Neural cell (in vitro differentiated cells): ENCODE measurements at regions not wholly inside any gene's neighbourhood (a gene's known extent, or its start where the extent isn't known, plus 50 kb on each side); places are given as distances from the start of the nearest gene placed in this dataset.
A peak's percentile ranks its signal among the peaks of the same experiment; 100 is the strongest.

Source experiments
- H2AFZ ChIP-seq: fragments of 200-600, 300-800 bp; sonication (generic), shearing (Covaris generic); 2 replicates; pipeline ENCODE4 v1.6.0; 2014; ENCODE audit warnings: low read depth, mild to moderate bottlenecking, antibody characterized with exemption, low read length, moderate library complexity
- H3F3A ChIP-seq: fragments of 200-600 bp; shearing (Covaris generic); 2 replicates; pipeline ENCODE4 v1.6.1; 2016; ENCODE audit warnings: mild to moderate bottlenecking, moderate library complexity, mixed read lengths, antibody characterized with exemption, low read length; ENCODE audit not compliant: insufficient read depth, poor library complexity, severe bottlenecking
- H3K27ac ChIP-seq: fragments of 200-600, 300-800 bp; sonication (generic), shearing (Covaris generic); 2 replicates; pipeline ENCODE4 v1.5.1; 2014; ENCODE audit warnings: mild to moderate bottlenecking, low read length, moderate library complexity
- H3K27me3 ChIP-seq: fragments of 300-800, 200-600 bp; sonication (generic), shearing (Covaris generic); 2 replicates; pipeline ENCODE4 v1.6.0; 2014; ENCODE audit warnings: mild to moderate bottlenecking, low read depth, low read length, moderate library complexity; ENCODE audit not compliant: insufficient read depth
- H3K36me3 ChIP-seq: fragments of 300-800, 200-600 bp; sonication (generic), shearing (Covaris generic); 2 replicates; pipeline ENCODE4 v1.5.1; 2014; ENCODE audit warnings: mild to moderate bottlenecking, antibody characterized with exemption, low read length, moderate library complexity; ENCODE audit not compliant: insufficient read depth
- H3K4me2 ChIP-seq: fragments of 300-800, 200-600 bp; sonication (generic), shearing (Covaris generic); 2 replicates; pipeline ENCODE4 v1.6.0; 2014; ENCODE audit warnings: mild to moderate bottlenecking, low read length
- H3K4me3 ChIP-seq: fragments of 300-800, 200-600 bp; sonication (generic), shearing (Covaris generic); 2 replicates; pipeline ENCODE4 v1.5.1; 2014; ENCODE audit warnings: mild to moderate bottlenecking, low read length, moderate library complexity
- H3K79me2 ChIP-seq: fragments of 200-600 bp; shearing (Covaris generic); replicated peaks from 2 replicates; pipeline ENCODE4 v1.6.0; 2014; ENCODE audit warnings: mild to moderate bottlenecking, low read length, moderate library complexity; ENCODE audit not compliant: insufficient read depth
- H3K9ac ChIP-seq: fragments of 300-800, 200-600 bp; sonication (generic), shearing (Covaris generic); 2 replicates; pipeline ENCODE4 v1.6.1; 2016; ENCODE audit warnings: mild to moderate bottlenecking, low read length, mixed read lengths
- H3K9me2 ChIP-seq: fragments of 200-600 bp; shearing (Covaris generic); 2 replicates; pipeline ENCODE4 v1.6.1; 2016; ENCODE audit warnings: mild to moderate bottlenecking, low read length, mixed read lengths; ENCODE audit not compliant: insufficient read depth
- H3K9me3 ChIP-seq: fragments of 200-600, 300-800 bp; sonication (generic), shearing (Covaris generic); 2 replicates; pipeline ENCODE4 v1.6.1; 2016; ENCODE audit warnings: mild to moderate bottlenecking, mixed run types, low read length, moderate library complexity, mixed read lengths
- H4K20me1 ChIP-seq: fragments of 200-600 bp; shearing (Covaris generic); 2 replicates; pipeline ENCODE4 v1.6.1; 2016; ENCODE audit warnings: mild to moderate bottlenecking, mixed run types; ENCODE audit not compliant: insufficient read depth
- CTCF ChIP-seq: fragments of 450-650 bp; IDR thresholded peaks from 2 replicates; pipeline ENCODE4 v1.5.1; 2014; ENCODE audit warnings: antibody characterized with exemption, mild to moderate bottlenecking, moderate library complexity; ENCODE audit not compliant: poor library complexity, severe bottlenecking
- EP300 ChIP-seq: fragments of 450-650 bp; conservative IDR thresholded peaks from 2 replicates; pipeline ENCODE4 v1.6.1; 2014; ENCODE audit warnings: antibody characterized with exemption, mild to moderate bottlenecking, moderate library complexity; ENCODE audit not compliant: poor library complexity, severe bottlenecking
- EZH2 ChIP-seq: fragments of 200-600, 300-800 bp; shearing (Covaris generic), sonication (generic); IDR thresholded peaks from 2 replicates; pipeline ENCODE4 v1.6.1; 2014; ENCODE audit warnings: antibody characterized with exemption, low read length, borderline replicate concordance, mild to moderate bottlenecking; ENCODE audit not compliant: insufficient read depth, poor library complexity, severe bottlenecking
- MXI1 ChIP-seq: fragments of 450-650 bp; conservative IDR thresholded peaks from 2 replicates; pipeline ENCODE4 v1.6.1; 2014; ENCODE audit warnings: antibody characterized with exemption, mild to moderate bottlenecking; ENCODE audit not compliant: poor library complexity, severe bottlenecking
- POLR2AphosphoS5 ChIP-seq: IDR thresholded peaks from 2 replicates; pipeline ENCODE4 v1.6.1; 2012
- RAD21 ChIP-seq: fragments of 450-650 bp; conservative IDR thresholded peaks from 2 replicates; pipeline ENCODE4 v1.6.1; 2014; ENCODE audit warnings: antibody characterized with exemption, mild to moderate bottlenecking, moderate library complexity
- SMC3 ChIP-seq: fragments of 450-650 bp; conservative IDR thresholded peaks from 2 replicates; pipeline ENCODE4 v1.6.1; 2014; ENCODE audit warnings: antibody characterized with exemption, mild to moderate bottlenecking, moderate library complexity; ENCODE audit not compliant: poor library complexity
- TAF1 ChIP-seq: IDR thresholded peaks from 2 replicates; pipeline ENCODE4 v1.6.1; 2012; ENCODE audit warnings: low read depth
- TF ChIP-seq, protein P1 (sequence below): IDR thresholded peaks from 2 replicates; pipeline ENCODE4 v1.6.1; 2012; ENCODE audit warnings: borderline replicate concordance

GRCh38 chr17:72407336-72407909 lies 286.6 kb downstream of the SOX9 start:
- no peak overlapping the region for H3K27ac ChIP-seq
- no peaks in the 10 kb centered on the region for H3K79me2 ChIP-seq
- H3K4me3 ChIP-seq = peak overlapping the region; percentile 14
- H3F3A ChIP-seq = no peaks in the 10 kb centered on the region
- H3K9ac ChIP-seq = no peak overlapping the region
- TF ChIP-seq TAF1 (no peak), EZH2 (no peak), RAD21 (no peak), CTCF (no peak), SMC3 (no peak), EP300 (no peak), MXI1 (no peak), POLR2AphosphoS5 (no peak)
- TF ChIP-seq, protein P1, sequence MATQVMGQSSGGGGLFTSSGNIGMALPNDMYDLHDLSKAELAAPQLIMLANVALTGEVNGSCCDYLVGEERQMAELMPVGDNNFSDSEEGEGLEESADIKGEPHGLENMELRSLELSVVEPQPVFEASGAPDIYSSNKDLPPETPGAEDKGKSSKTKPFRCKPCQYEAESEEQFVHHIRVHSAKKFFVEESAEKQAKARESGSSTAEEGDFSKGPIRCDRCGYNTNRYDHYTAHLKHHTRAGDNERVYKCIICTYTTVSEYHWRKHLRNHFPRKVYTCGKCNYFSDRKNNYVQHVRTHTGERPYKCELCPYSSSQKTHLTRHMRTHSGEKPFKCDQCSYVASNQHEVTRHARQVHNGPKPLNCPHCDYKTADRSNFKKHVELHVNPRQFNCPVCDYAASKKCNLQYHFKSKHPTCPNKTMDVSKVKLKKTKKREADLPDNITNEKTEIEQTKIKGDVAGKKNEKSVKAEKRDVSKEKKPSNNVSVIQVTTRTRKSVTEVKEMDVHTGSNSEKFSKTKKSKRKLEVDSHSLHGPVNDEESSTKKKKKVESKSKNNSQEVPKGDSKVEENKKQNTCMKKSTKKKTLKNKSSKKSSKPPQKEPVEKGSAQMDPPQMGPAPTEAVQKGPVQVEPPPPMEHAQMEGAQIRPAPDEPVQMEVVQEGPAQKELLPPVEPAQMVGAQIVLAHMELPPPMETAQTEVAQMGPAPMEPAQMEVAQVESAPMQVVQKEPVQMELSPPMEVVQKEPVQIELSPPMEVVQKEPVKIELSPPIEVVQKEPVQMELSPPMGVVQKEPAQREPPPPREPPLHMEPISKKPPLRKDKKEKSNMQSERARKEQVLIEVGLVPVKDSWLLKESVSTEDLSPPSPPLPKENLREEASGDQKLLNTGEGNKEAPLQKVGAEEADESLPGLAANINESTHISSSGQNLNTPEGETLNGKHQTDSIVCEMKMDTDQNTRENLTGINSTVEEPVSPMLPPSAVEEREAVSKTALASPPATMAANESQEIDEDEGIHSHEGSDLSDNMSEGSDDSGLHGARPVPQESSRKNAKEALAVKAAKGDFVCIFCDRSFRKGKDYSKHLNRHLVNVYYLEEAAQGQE = no peak
- H3K4me2 ChIP-seq = no peak overlapping the region
- H3K9me2 ChIP-seq = no peaks in the 10 kb centered on the region
- H3K27me3 ChIP-seq = no peaks in the 10 kb centered on the region
- no peaks in the 10 kb centered on the region for H3K9me3 ChIP-seq
- no peak overlapping the region for H2AFZ ChIP-seq
- H4K20me1 ChIP-seq = no peaks in the 10 kb centered on the region
- no peaks in the 10 kb centered on the region for H3K36me3 ChIP-seq

- H3K4me2 ChIP-seq = no peak overlapping the region
- no peak overlapping the region for H3K27ac ChIP-seq
- H3K36me3 ChIP-seq = no peaks in the 10 kb centered on the region
- no peaks in the 10 kb centered on the region for H3K9me3 ChIP-seq
- TF ChIP-seq, protein P1 = no peak
- TF ChIP-seq RAD21 = no peak
- TF ChIP-seq POLR2AphosphoS5 = no peak
- no peak for TF ChIP-seq MXI1
- no peaks in the 10 kb centered on the region for H4K20me1 ChIP-seq
- no peaks in the 10 kb centered on the region for H3K9me2 ChIP-seq
- H3F3A ChIP-seq = no peaks in the 10 kb centered on the region
- H3K79me2 ChIP-seq = no peaks in the 10 kb centered on the region
- no peaks in the 10 kb centered on the region for H3K27me3 ChIP-seq
- H3K9ac ChIP-seq = no peak overlapping the region
- no peak overlapping the region for H2AFZ ChIP-seq
- H3K4me3 ChIP-seq = peak overlapping the region; percentile 14
Measured at GRCh38 chr17:72407931-72408330, 287.1 kb downstream of the SOX9 start.
